GM12874 (cell line): ENCODE measurements at regions not wholly inside any gene's neighbourhood (a gene's known extent, or its start where the extent isn't known, plus 50 kb on each side); places are given as distances from the start of the nearest gene placed in this dataset.

Experiments
- CTCF ChIP-seq: IDR thresholded peaks from 2 replicates; pipeline ENCODE4 v1.5.1; 2011; ENCODE audit warnings: low read depth, mild to moderate bottlenecking, control low read depth, low read length, moderate library complexity; ENCODE audit not compliant: insufficient read depth

- no peak for TF ChIP-seq CTCF
Observed at GRCh38 chr1:82445827-82446226, 645.1 kb downstream of the ADGRL2 start.

- no peak for TF ChIP-seq CTCF
Observed at GRCh38 chr1:82445132-82445531, 644.4 kb downstream of the ADGRL2 start.

GRCh38 chr1:82441402-82441801 lies 640.7 kb downstream of the ADGRL2 start:
- TF ChIP-seq CTCF, result no peak

GRCh38 chr1:82423174-82423815 lies 622.6 kb downstream of the ADGRL2 start:
- no peak for TF ChIP-seq CTCF

GRCh38 chr1:82421782-82422181 lies 621.0 kb downstream of the ADGRL2 start:
- TF ChIP-seq CTCF, result no peak

GRCh38 chr1:82420584-82420983 lies 619.9 kb downstream of the ADGRL2 start:
- TF ChIP-seq CTCF, result no peak

- TF ChIP-seq CTCF, result no peak
Observed at GRCh38 chr1:82411605-82412004, 610.9 kb downstream of the ADGRL2 start.
